Caco-2 (cell line): ENCODE measurements at regions not wholly inside any gene's neighbourhood (a gene's known extent, or its start where the extent isn't known, plus 50 kb on each side); places are given as distances from the start of the nearest gene placed in this dataset.

Experiments used
- BruUV-seq: library from RNA; stranded (reverse); fragments of 400-500 nt; replicated peaks from 2 replicates; lab custom pipeline; 2021; lab: Mats Ljungman, UMichigan
- CTCF ChIA-PET: fragments of 300-600 bp; sonication (Branson Sonifier 250); formaldehyde crosslinking; loops from one replicate; lab custom pipeline; 2022; ENCODE audit warnings: antibody characterized with exemption; lab: Charles Lee
- POLR2A ChIA-PET: fragments of 300-600 bp; sonication (Branson Sonifier 250); formaldehyde crosslinking; loops from one replicate; lab custom pipeline; 2022; ENCODE audit warnings: antibody characterized with exemption; lab: Charles Lee
- DNase-seq, 2 experiments: peaks; one replicate each; pipeline versions ENCODE4 v3.0.0 to v3.0.0-alpha.2; 2020 to 2022
- H3K27me3 ChIP-seq: replicated peaks from 2 replicates; pipeline ENCODE4 v1.6.0; 2011; ENCODE audit warnings: low read length; ENCODE audit not compliant: control insufficient read depth, insufficient read depth
- H3K36me3 ChIP-seq: 2 replicates; pipeline ENCODE4 v1.5.1; 2011; ENCODE audit warnings: low read length; ENCODE audit not compliant: control insufficient read depth, insufficient read depth
- H3K4me1 ChIP-seq: fragments of 250-450 bp; sonication (Bioruptor Pico); 2 replicates; pipeline ENCODE4 v1.5.1; 2020; ENCODE audit warnings: mild to moderate bottlenecking
- H3K4me3 ChIP-seq: 2 replicates; pipeline ENCODE4 v1.5.1; 2011; ENCODE audit warnings: low read depth, mild to moderate bottlenecking, control low read depth, low read length
- H3K9me3 ChIP-seq: fragments of 250-450 bp; sonication (Bioruptor Pico); 2 replicates; pipeline ENCODE4 v1.5.1; 2020; ENCODE audit warnings: mild to moderate bottlenecking, moderate library complexity
- H3K27ac Mint-ChIP-seq: one replicate; pipeline ENCODE4 v1.8.0; 2022; ENCODE audit warnings: mixed read lengths; ENCODE audit not compliant: unreplicated experiment
- H3K27me3 Mint-ChIP-seq: one replicate; pipeline ENCODE4 v1.8.0; 2022; ENCODE audit warnings: mixed read lengths; ENCODE audit not compliant: insufficient read depth, unreplicated experiment
- H3K36me3 Mint-ChIP-seq: one replicate; pipeline ENCODE4 v1.8.0; 2022; ENCODE audit warnings: mild to moderate bottlenecking, mixed read lengths; ENCODE audit not compliant: insufficient read depth, unreplicated experiment
- H3K4me1 Mint-ChIP-seq: one replicate; pipeline ENCODE4 v1.8.0; 2022; ENCODE audit warnings: low read depth, mixed read lengths; ENCODE audit not compliant: unreplicated experiment
- H3K4me3 Mint-ChIP-seq: one replicate; pipeline ENCODE4 v1.8.0; 2022; ENCODE audit warnings: mild to moderate bottlenecking, moderate library complexity, mixed read lengths; ENCODE audit not compliant: unreplicated experiment
- H3K9me3 Mint-ChIP-seq: one replicate; pipeline ENCODE4 v1.8.0; 2022; ENCODE audit warnings: mixed read lengths; ENCODE audit not compliant: unreplicated experiment
- CTCF ChIP-seq, 2 experiments: fragments of 200-600 bp in 1 of 2; IDR thresholded peaks; 1 replicate in 1 of 2; 2 replicates in 1 of 2; pipeline versions ENCODE4 v1.5.1 to v1.8.0; 2011 to 2022; ENCODE audit warnings: antibody characterized with exemption in 1 of 2, control low read depth in 1 of 2, inconsistent platforms in 1 of 2, low read depth in 1 of 2, low read length in 1 of 2, mild to moderate bottlenecking in 1 of 2, moderate library complexity in 1 of 2; ENCODE audit not compliant: insufficient read depth in 1 of 2, severe bottlenecking in 1 of 2, unreplicated experiment in 1 of 2
- intact Hi-C: fragments of 100-400 bp; cut with micrococcal nuclease; formaldehyde crosslinking; loops from one replicate; pipeline ENCODE4 v1.10.0; 2022; ENCODE audit not compliant: unreplicated experiment

- no peaks in the 10 kb centered on the region for H3K9me3 Mint-ChIP-seq
- H3K27me3 Mint-ChIP-seq = no peaks in the 10 kb centered on the region
- BruUV-seq = no TSS peak
- H3K27ac Mint-ChIP-seq = no peak overlapping the region
- Histone ChIP-seq H3K4me3 (no peak overlapping the region), H3K27me3 (no peaks in the 10 kb centered on the region), H3K4me1 (no peaks in the 10 kb centered on the region), H3K36me3 (no peaks in the 10 kb centered on the region), H3K9me3 (no peaks in the 10 kb centered on the region)
- DNase-seq = no peak
- H3K36me3 Mint-ChIP-seq = no peaks in the 10 kb centered on the region
- peaks cover 9% of the 10 kb centered on the region for H3K4me1 Mint-ChIP-seq
- POLR2A ChIA-PET = no interaction called here
- TF ChIP-seq CTCF (IDR thresholded peaks at IDR 0.05; ENCODE audit: insufficient read depth in 1 of 2, low read depth in 1 of 2, low read length in 1 of 2, severe bottlenecking in 1 of 2, unreplicated experiment in 1 of 2) = no peak
- CTCF ChIA-PET = no interaction called here
- intact Hi-C loops = no loop called here
- H3K4me3 Mint-ChIP-seq = no peak overlapping the region
Observed at GRCh38 chr12:94790370-94790769, 140.0 kb upstream of the TMCC3 start.

- no TSS peak for BruUV-seq
- Histone ChIP-seq H3K27me3 (no peaks in the 10 kb centered on the region), H3K4me1 (no peaks in the 10 kb centered on the region), H3K4me3 (no peak overlapping the region), H3K9me3 (no peaks in the 10 kb centered on the region), H3K36me3 (no peaks in the 10 kb centered on the region)
- Mint-ChIP-seq H3K9me3 (no peaks in the 10 kb centered on the region), H3K4me3 (no peak overlapping the region), H3K36me3 (no peaks in the 10 kb centered on the region), H3K27me3 (no peaks in the 10 kb centered on the region), H3K4me1 (peaks cover 10% of the 10 kb centered on the region), H3K27ac (no peak overlapping the region)
- no peak for DNase-seq
- ChIA-PET POLR2A (no interaction called here), CTCF (no interaction called here)
- intact Hi-C loops = loop anchor here (10.0 kb wide), 1 partner anchor 85 kb away; no protein-coding TSS in a partner anchor
- TF ChIP-seq CTCF (IDR thresholded peaks at IDR 0.05; ENCODE audit: insufficient read depth in 1 of 2, low read depth in 1 of 2, low read length in 1 of 2, severe bottlenecking in 1 of 2, unreplicated experiment in 1 of 2) = no peak
Observed at GRCh38 chr12:94789510-94790225, 139.3 kb upstream of the TMCC3 start.

DNA sequence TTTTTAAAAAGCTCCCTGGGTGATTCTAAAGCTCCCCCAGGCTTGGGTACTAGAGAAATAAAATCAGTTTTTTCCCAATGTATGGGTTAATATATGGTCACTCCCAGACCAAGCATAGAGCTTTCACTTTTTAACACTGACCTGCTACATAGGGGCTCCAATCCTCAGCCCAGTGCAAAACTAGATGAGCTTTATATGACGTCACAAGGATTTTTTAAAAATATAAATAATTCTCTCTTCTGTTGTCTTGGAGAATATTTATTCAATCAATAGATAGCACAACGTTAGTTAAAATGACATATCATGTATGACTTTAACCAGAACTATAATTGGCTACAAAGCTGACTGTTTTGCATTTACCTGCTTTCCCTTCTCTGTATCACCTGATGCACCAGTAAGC, 137.9 kb upstream of the TMCC3 start:
- H3K36me3 Mint-ChIP-seq = no peaks in the 10 kb centered on the region
- H3K27me3 Mint-ChIP-seq = no peaks in the 10 kb centered on the region
- CTCF ChIA-PET = interaction anchor here (0.6 kb wide), 1 partner anchor 48 kb away, joined by 6 read pairs; no protein-coding TSS in a partner anchor
- Histone ChIP-seq H3K4me1 (peaks cover 5% of the 10 kb centered on the region; the same call in 1 of the 2 replicates), H3K4me3 (no peak overlapping the region), H3K27me3 (no peaks in the 10 kb centered on the region), H3K9me3 (no peaks in the 10 kb centered on the region), H3K36me3 (no peaks in the 10 kb centered on the region)
- H3K4me1 Mint-ChIP-seq = peaks cover 21% of the 10 kb centered on the region
- H3K9me3 Mint-ChIP-seq = no peaks in the 10 kb centered on the region
- no peak for DNase-seq
- no peak for TF ChIP-seq CTCF (IDR thresholded peaks at IDR 0.05; ENCODE audit: insufficient read depth in 1 of 2, low read depth in 1 of 2, low read length in 1 of 2, severe bottlenecking in 1 of 2, unreplicated experiment in 1 of 2)
- POLR2A ChIA-PET = no interaction called here
- H3K4me3 Mint-ChIP-seq = no peak overlapping the region
- no TSS peak for BruUV-seq
- no peak overlapping the region for H3K27ac Mint-ChIP-seq
- intact Hi-C loops = loop anchor here (10.0 kb wide), 1 partner anchor 87 kb away; no protein-coding TSS in a partner anchor
